IMR-90 (cell line): ENCODE measurements at regions not wholly inside any gene's neighbourhood (a gene's known extent, or its start where the extent isn't known, plus 50 kb on each side); places are given as distances from the start of the nearest gene placed in this dataset.
A peak's percentile ranks its signal among the peaks of the same experiment; 100 is the strongest.

Source experiments
- ATAC-seq: fragments of 200-7000 bp; cut with Tn5 transposase; 2 replicates; pipeline ENCODE4 v1.9.1; 2020; ENCODE audit warnings: low read depth, mild to moderate bottlenecking, moderate library complexity
- BruUV-seq: library from RNA; stranded (reverse); fragments of 400-500 nt; replicated peaks from 2 replicates; lab custom pipeline; 2021; lab: Mats Ljungman, UMichigan
- CTCF ChIA-PET: fragments of 300-600 bp; formaldehyde crosslinking; extraction: SDS; loops from one replicate; lab custom pipeline; 2021; ENCODE audit warnings: antibody characterized with exemption; lab: Yijun Ruan, JAX
- POLR2A ChIA-PET: fragments of 300-600 bp; sonication (Branson Sonifier 250); formaldehyde crosslinking; loops from one replicate; lab custom pipeline; 2022; ENCODE audit warnings: antibody characterized with exemption; ENCODE audit not compliant: unreplicated experiment; lab: Charles Lee
- DNase-seq: peaks from one replicate; pipeline ENCODE4 v3.0.0; 2013
- H2AFZ ChIP-seq: replicated peaks from 2 replicates; pipeline ENCODE3; 2013; ENCODE audit warnings: low read length, mild to moderate bottlenecking; ENCODE audit not compliant: poor library complexity
- H2AK5ac ChIP-seq: 2 replicates; pipeline ENCODE4 v1.6.1; 2013; ENCODE audit warnings: low read depth, low read length, inconsistent platforms
- H2AK9ac ChIP-seq: replicated peaks from 2 replicates; pipeline ENCODE3; 2013; ENCODE audit warnings: mild to moderate bottlenecking, low read depth, low read length, moderate library complexity; ENCODE audit not compliant: poor library complexity
- H2BK120ac ChIP-seq: 2 replicates; pipeline ENCODE4 v1.6.1; 2013; ENCODE audit warnings: low read depth, low read length, inconsistent platforms
- H2BK15ac ChIP-seq: 3 replicates; pipeline ENCODE4 v1.6.1; 2013; ENCODE audit warnings: low read depth, low read length, inconsistent platforms
- H2BK20ac ChIP-seq: 2 replicates; pipeline ENCODE4 v1.6.1; 2013; ENCODE audit warnings: low read depth, mild to moderate bottlenecking, inconsistent platforms, low read length, moderate library complexity
- H2BK5ac ChIP-seq: 2 replicates; pipeline ENCODE4 v1.6.1; 2013; ENCODE audit warnings: mild to moderate bottlenecking, low read depth, low read length, inconsistent platforms; ENCODE audit not compliant: poor library complexity, severe bottlenecking
- H3K14ac ChIP-seq: replicated peaks from 2 replicates; pipeline ENCODE4 v1.6.1; 2013; ENCODE audit warnings: low read depth, low read length, inconsistent platforms
- H3K18ac ChIP-seq: 2 replicates; pipeline ENCODE4 v1.6.1; 2013; ENCODE audit warnings: low read depth, low read length, control low read depth
- H3K23ac ChIP-seq: 2 replicates; pipeline ENCODE4 v1.6.1; 2013; ENCODE audit warnings: low read depth, low read length, inconsistent platforms
- H3K27ac ChIP-seq: 2 replicates; pipeline ENCODE4 v1.5.1; 2013; ENCODE audit warnings: mild to moderate bottlenecking, control low read depth, low read length; ENCODE audit not compliant: insufficient read depth
- H3K27me3 ChIP-seq: 2 replicates; pipeline ENCODE4 v1.6.1; 2013; ENCODE audit warnings: low read length; ENCODE audit not compliant: control insufficient read depth, insufficient read depth
- H3K36me3 ChIP-seq: 2 replicates; pipeline ENCODE4 v1.6.1; 2013; ENCODE audit warnings: low read length, mixed read lengths; ENCODE audit not compliant: control insufficient read depth, insufficient read depth
- H3K4ac ChIP-seq: 2 replicates; pipeline ENCODE4 v1.6.1; 2013; ENCODE audit warnings: low read depth, low read length, inconsistent platforms
- H3K4me1 ChIP-seq: 2 replicates; pipeline ENCODE4 v1.6.1; 2013; ENCODE audit warnings: low read length, mixed read lengths; ENCODE audit not compliant: control insufficient read depth, insufficient read depth
- H3K4me2 ChIP-seq: 2 replicates; pipeline ENCODE4 v1.6.1; 2013; ENCODE audit warnings: low read depth, mild to moderate bottlenecking, control low read depth, low read length, moderate library complexity
- H3K4me3 ChIP-seq: 2 replicates; pipeline ENCODE4 v1.5.1; 2013; ENCODE audit warnings: low read depth, mild to moderate bottlenecking, control low read depth, low read length, moderate library complexity; ENCODE audit not compliant: insufficient read depth
- H3K56ac ChIP-seq: 2 replicates; pipeline ENCODE4 v1.6.1; 2013; ENCODE audit warnings: low read length, inconsistent platforms; ENCODE audit not compliant: insufficient read depth; ENCODE audit errors: extremely low read depth
- H3K79me1 ChIP-seq, 2 experiments: 2 replicates each; pipeline ENCODE4 v1.6.1; 2013; ENCODE audit warnings: low read length in 2 of 2, inconsistent platforms in 1 of 2, low read depth in 1 of 2
- H3K9ac ChIP-seq: 2 replicates; pipeline ENCODE4 v1.6.1; 2013; ENCODE audit warnings: low read depth, low read length, control low read depth
- H3K9me1 ChIP-seq: 2 replicates; pipeline ENCODE4 v1.6.1; 2013; ENCODE audit warnings: low read length, inconsistent platforms; ENCODE audit not compliant: insufficient read depth
- H3K9me3 ChIP-seq: 2 replicates; pipeline ENCODE4 v1.6.1; 2013; ENCODE audit warnings: low read length; ENCODE audit not compliant: control insufficient read depth, insufficient read depth
- H4K20me1 ChIP-seq: 2 replicates; pipeline ENCODE4 v1.6.1; 2013; ENCODE audit warnings: low read length, inconsistent platforms; ENCODE audit not compliant: insufficient read depth
- H4K5ac ChIP-seq: 2 replicates; pipeline ENCODE4 v1.6.1; 2013; ENCODE audit warnings: mild to moderate bottlenecking, low read depth, low read length, control low read depth
- H4K8ac ChIP-seq, 2 experiments: 2 replicates each; pipeline ENCODE4 v1.6.1; 2013; ENCODE audit warnings: low read depth in 2 of 2, low read length in 2 of 2, control low read depth in 1 of 2, inconsistent platforms in 1 of 2
- H4K91ac ChIP-seq: 2 replicates; pipeline ENCODE4 v1.6.1; 2013; ENCODE audit warnings: low read depth, low read length, inconsistent platforms; ENCODE audit not compliant: insufficient read depth
- BHLHE40 ChIP-seq: fragments of 150-350 bp; IDR thresholded peaks from 2 replicates; pipeline ENCODE4 v1.6.1; 2016; ENCODE audit warnings: mild to moderate bottlenecking, low read depth, low read length
- CHD1 ChIP-seq: IDR thresholded peaks from 2 replicates; pipeline ENCODE4 v1.6.1; 2012; ENCODE audit warnings: low read depth, low read length, improper control_type of control experiment
- FOS ChIP-seq: fragments of 150-350 bp; IDR thresholded peaks from 2 replicates; pipeline ENCODE4 v1.6.1; 2016; ENCODE audit warnings: low read depth, low read length
- RAD21 ChIP-seq: IDR thresholded peaks from 2 replicates; pipeline ENCODE4 v1.6.1; 2012; ENCODE audit warnings: low read length, improper control_type of control experiment
- RCOR1 ChIP-seq: IDR thresholded peaks from 2 replicates; pipeline ENCODE4 v1.6.1; 2012; ENCODE audit warnings: mild to moderate bottlenecking, low read length, improper control_type of control experiment; ENCODE audit not compliant: insufficient replicate concordance
- WGBS, 2 experiments: methylation state at CpG; one replicate each; pipeline versions ENCODE4 v1.1.5 to v1.1.7; 2013; ENCODE audit warnings: missing lambda C conversion rate in 2 of 2; ENCODE audit not compliant: insufficient read length in 1 of 2; ENCODE audit errors: extremely low coverage in 2 of 2; 5-methylcytosine and 5-hydroxymethylcytosine counted together
- dilution Hi-C: fragments of 300-500 bp; cut with HindIII; formaldehyde crosslinking; loops from one replicate; pipeline ENCODE4 v1.14.3; 2018; ENCODE audit warnings: low sequenced_read_pairs; ENCODE audit not compliant: unreplicated experiment
- in situ Hi-C: fragments of 300-500 bp; cut with MboI; formaldehyde crosslinking; loops from 3 replicates; pipeline ENCODE4 v1.14.3; 2019; ENCODE audit warnings: low sequenced_read_pairs, inconsistent platforms, mixed read lengths
- intact Hi-C: fragments of 100-400 bp; cut with micrococcal nuclease; formaldehyde crosslinking; loops from 2 replicates; pipeline ENCODE4 v1.10.0; 2022
- TF ChIP-seq, protein P1 (sequence below): fragments of 150-350 bp; IDR thresholded peaks from 2 replicates; pipeline ENCODE4 v1.6.1; 2016; ENCODE audit warnings: low read depth, mild to moderate bottlenecking, low read length, moderate library complexity, borderline replicate concordance
- TF ChIP-seq, protein P2 (sequence below): fragments of 150-350 bp; IDR thresholded peaks from 2 replicates; pipeline ENCODE4 v1.6.1; 2017; ENCODE audit warnings: mild to moderate bottlenecking, antibody characterized with exemption, low read length, low read depth

DNA sequence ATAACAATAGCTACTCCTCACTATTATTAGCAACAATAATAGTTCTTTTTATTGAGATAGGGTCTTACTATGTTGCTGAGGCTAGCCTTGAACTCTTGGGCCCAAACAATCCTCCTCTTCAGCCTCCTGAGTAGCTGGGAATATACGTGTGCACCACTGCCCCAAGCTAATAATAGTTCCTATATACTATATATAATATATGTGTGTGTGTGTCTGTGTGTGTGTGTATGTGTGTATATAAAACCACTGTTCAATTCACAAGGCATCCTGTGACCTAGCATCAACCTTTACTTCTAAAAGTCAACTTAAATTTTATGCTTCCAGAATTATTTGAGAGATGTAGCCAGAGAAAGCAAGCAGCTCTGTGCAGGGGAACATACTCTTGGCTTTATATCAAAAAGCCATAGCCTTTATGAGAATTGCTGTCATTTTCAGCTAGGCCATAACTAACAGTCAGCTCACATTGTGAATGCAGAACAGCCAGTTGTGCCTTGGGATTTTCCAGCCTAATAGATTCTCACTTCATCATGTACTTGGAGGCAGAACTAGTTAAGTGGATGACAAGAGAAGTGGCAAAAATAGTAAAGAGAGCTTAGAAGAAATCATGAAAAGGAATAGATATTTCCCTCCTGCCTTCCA is 665.5 kb downstream of the NYAP2 start:
- POLR2A ChIA-PET, result no interaction called here
- Histone ChIP-seq H3K79me1 (no peaks in the 10 kb centered on the region), H3K14ac (no peak overlapping the region), H4K5ac (no peak overlapping the region; the same call in 1 of the 2 replicates), H3K27me3 (no peaks in the 10 kb centered on the region), H3K9ac (no peak overlapping the region), H3K4me1 (peaks cover 3% of the 10 kb centered on the region; the same call in 1 of the 2 replicates), H3K9me1 (peaks cover 4% of the 10 kb centered on the region; the same call in 1 of the 2 replicates), H4K20me1 (no peaks in the 10 kb centered on the region), H2AK9ac (no peak overlapping the region), H2BK15ac (no peak overlapping the region), H2AK5ac (no peak overlapping the region), H3K36me3 (no peaks in the 10 kb centered on the region), H3K56ac (no peak overlapping the region), H3K4me3 (no peak overlapping the region), H3K23ac (no peak overlapping the region), H3K4me2 (no peak overlapping the region), H4K91ac (no peak overlapping the region), H2BK5ac (no peak overlapping the region), H2BK120ac (0 out of 2 replicates have a peak overlapping the region, but pooled peaks have one; percentile 48), H4K8ac (no peak overlapping the region), H3K27ac (no peak overlapping the region), H3K4ac (no peak overlapping the region), H2BK20ac (no peak overlapping the region; the same call in 1 of the 2 replicates), H3K9me3 (no peaks in the 10 kb centered on the region), H3K18ac (peak overlapping the region; percentile 78; the same call in 1 of the 2 replicates), H2AFZ (no peak overlapping the region)
- CTCF ChIA-PET, result no interaction called here
- dilution Hi-C loops (no loop called here), intact Hi-C loops (no loop called here), in situ Hi-C loops (no loop called here)
- DNase-seq, result no peak
- WGBS, 2 experiments, result no CpG with 5 or more reads among the region's 1 CpG
- TF ChIP-seq RCOR1 (no peak), BHLHE40 (no peak), RAD21 (no peak), CHD1 (no peak), FOS (no peak)
- TF ChIP-seq, protein P1, sequence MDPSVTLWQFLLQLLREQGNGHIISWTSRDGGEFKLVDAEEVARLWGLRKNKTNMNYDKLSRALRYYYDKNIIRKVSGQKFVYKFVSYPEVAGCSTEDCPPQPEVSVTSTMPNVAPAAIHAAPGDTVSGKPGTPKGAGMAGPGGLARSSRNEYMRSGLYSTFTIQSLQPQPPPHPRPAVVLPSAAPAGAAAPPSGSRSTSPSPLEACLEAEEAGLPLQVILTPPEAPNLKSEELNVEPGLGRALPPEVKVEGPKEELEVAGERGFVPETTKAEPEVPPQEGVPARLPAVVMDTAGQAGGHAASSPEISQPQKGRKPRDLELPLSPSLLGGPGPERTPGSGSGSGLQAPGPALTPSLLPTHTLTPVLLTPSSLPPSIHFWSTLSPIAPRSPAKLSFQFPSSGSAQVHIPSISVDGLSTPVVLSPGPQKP, result no peak
- TF ChIP-seq, protein P2, sequence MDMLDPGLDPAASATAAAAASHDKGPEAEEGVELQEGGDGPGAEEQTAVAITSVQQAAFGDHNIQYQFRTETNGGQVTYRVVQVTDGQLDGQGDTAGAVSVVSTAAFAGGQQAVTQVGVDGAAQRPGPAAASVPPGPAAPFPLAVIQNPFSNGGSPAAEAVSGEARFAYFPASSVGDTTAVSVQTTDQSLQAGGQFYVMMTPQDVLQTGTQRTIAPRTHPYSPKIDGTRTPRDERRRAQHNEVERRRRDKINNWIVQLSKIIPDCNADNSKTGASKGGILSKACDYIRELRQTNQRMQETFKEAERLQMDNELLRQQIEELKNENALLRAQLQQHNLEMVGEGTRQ, result no peak
- ATAC-seq, result no peak
- no TSS peak for BruUV-seq
